GM23338 (cell line): ENCODE measurements at regions not wholly inside any gene's neighbourhood (a gene's known extent, or its start where the extent isn't known, plus 50 kb on each side); places are given as distances from the start of the nearest gene placed in this dataset.

Experiments used
- ATAC-seq: fragments of 200-7000 bp; cut with Tn5 transposase; 3 replicates; pipeline ENCODE4 v1.9.1; 2020
- DNase-seq: peaks from one replicate; pipeline ENCODE4 v3.0.0-alpha.2; 2015; ENCODE audit warnings: low spot score
- H2AFZ ChIP-seq: fragments of 200-600 bp; sonication (generic); 2 replicates; pipeline ENCODE4 v1.8.0; 2016; ENCODE audit warnings: antibody characterized with exemption, mild to moderate bottlenecking, moderate library complexity
- H3F3A ChIP-seq: fragments of 200-600 bp; sonication (generic); replicated peaks from 2 replicates; pipeline ENCODE4 v1.8.0; 2017; ENCODE audit warnings: antibody characterized with exemption, mixed run types, low read depth
- H3K27ac ChIP-seq: fragments of 200-600 bp; sonication (generic); 2 replicates; pipeline ENCODE4 v1.6.1; 2016; ENCODE audit warnings: low read depth
- H3K27me3 ChIP-seq: fragments of 200-600 bp; sonication (generic); 2 replicates; pipeline ENCODE4 v1.8.0; 2016; ENCODE audit warnings: mild to moderate bottlenecking, mixed run types, moderate library complexity; ENCODE audit not compliant: insufficient read depth
- H3K36me3 ChIP-seq: fragments of 200-600 bp; sonication (generic); 2 replicates; pipeline ENCODE4 v1.8.0; 2016; ENCODE audit warnings: mild to moderate bottlenecking; ENCODE audit not compliant: insufficient read depth
- H3K4me1 ChIP-seq: fragments of 200-600 bp; sonication (generic); 2 replicates; pipeline ENCODE4 v1.8.0; 2016; ENCODE audit warnings: mild to moderate bottlenecking, moderate library complexity; ENCODE audit not compliant: insufficient read depth
- H3K4me2 ChIP-seq: fragments of 200-600 bp; sonication (generic); 2 replicates; pipeline ENCODE4 v1.7.1; 2017; ENCODE audit warnings: mixed run types
- H3K4me3 ChIP-seq: fragments of 200-600 bp; sonication (generic); 2 replicates; pipeline ENCODE4 v1.6.1; 2016; ENCODE audit warnings: mixed run types
- H3K79me2 ChIP-seq: fragments of 200-600 bp; sonication (generic); replicated peaks from 2 replicates; pipeline ENCODE4 v1.8.0; 2017; ENCODE audit warnings: mild to moderate bottlenecking; ENCODE audit not compliant: insufficient read depth
- H3K9me2 ChIP-seq: fragments of 200-600 bp; sonication (generic); 2 replicates; pipeline ENCODE4 v1.8.0; 2017; ENCODE audit not compliant: insufficient read depth
- H4K20me1 ChIP-seq: fragments of 200-600 bp; sonication (generic); replicated peaks from 2 replicates; pipeline ENCODE4 v1.8.0; 2017; ENCODE audit warnings: mild to moderate bottlenecking; ENCODE audit not compliant: insufficient read depth
- H3K27ac Mint-ChIP-seq: 2 replicates; pipeline ENCODE4 v1.8.0; 2020; ENCODE audit warnings: inconsistent platforms, mild to moderate bottlenecking, moderate library complexity, mixed read lengths
- H3K27me3 Mint-ChIP-seq: 3 replicates; pipeline ENCODE4 v1.8.0; 2022; ENCODE audit warnings: low read depth, mild to moderate bottlenecking, moderate library complexity, mixed read lengths, inconsistent platforms; ENCODE audit not compliant: insufficient read depth, poor library complexity
- H3K36me3 Mint-ChIP-seq: 3 replicates; pipeline ENCODE4 v1.8.0; 2021; ENCODE audit warnings: low read depth, mild to moderate bottlenecking, inconsistent platforms, moderate library complexity, mixed read lengths
- H3K4me1 Mint-ChIP-seq: 3 replicates; pipeline ENCODE4 v1.8.0; 2020; ENCODE audit warnings: mild to moderate bottlenecking, inconsistent platforms, mixed read lengths
- H3K4me3 Mint-ChIP-seq: 3 replicates; pipeline ENCODE4 v1.8.0; 2021; ENCODE audit warnings: moderate library complexity, mild to moderate bottlenecking, inconsistent platforms, mixed read lengths
- H3K9me3 Mint-ChIP-seq: 3 replicates; pipeline ENCODE4 v1.8.0; 2020; ENCODE audit warnings: moderate library complexity, mild to moderate bottlenecking, inconsistent platforms, mixed read lengths
- CREB1 ChIP-seq: fragments of 250-450 bp; sonication (Bioruptor Pico); IDR thresholded peaks from 2 replicates; pipeline ENCODE4 v1.5.0; 2020; ENCODE audit warnings: low read depth, mild to moderate bottlenecking, moderate library complexity
- EZH2 ChIP-seq: fragments of 200-600 bp; sonication (generic); IDR thresholded peaks from one replicate; pipeline ENCODE4 v1.8.0; 2017; ENCODE audit warnings: antibody characterized with exemption, mild to moderate bottlenecking, low read depth; ENCODE audit not compliant: unreplicated experiment
- EZH2phosphoT487 ChIP-seq: fragments of 200-600 bp; sonication (generic); IDR thresholded peaks from one replicate; pipeline ENCODE4 v1.8.1; 2018; ENCODE audit warnings: antibody characterized with exemption; ENCODE audit not compliant: unreplicated experiment
- JUNB ChIP-seq: IDR thresholded peaks from one replicate; pipeline ENCODE4 v1.6.1; 2016; ENCODE audit warnings: antibody characterized with exemption; ENCODE audit not compliant: unreplicated experiment
- NANOG ChIP-seq: IDR thresholded peaks from 2 replicates; pipeline ENCODE4 v1.6.1; 2016; ENCODE audit warnings: antibody characterized with exemption, borderline replicate concordance
- POLR2AphosphoS5 ChIP-seq: IDR thresholded peaks from 2 replicates; pipeline ENCODE4 v1.6.1; 2016; ENCODE audit warnings: antibody characterized with exemption, low read depth
- STAT1 ChIP-seq: IDR thresholded peaks from one replicate; pipeline ENCODE4 v1.6.1; 2016; ENCODE audit warnings: antibody characterized with exemption; ENCODE audit not compliant: unreplicated experiment
- ZNF114 ChIP-seq: fragments of 250-450 bp; sonication (Bioruptor Pico); IDR thresholded peaks from 2 replicates; pipeline ENCODE4 v1.5.0; 2020; ENCODE audit warnings: mild to moderate bottlenecking, moderate library complexity
- ZNF331 ChIP-seq: fragments of 250-450 bp; sonication (Bioruptor Pico); IDR thresholded peaks from 2 replicates; pipeline ENCODE4 v1.5.0; 2020; ENCODE audit warnings: low read depth, mild to moderate bottlenecking, moderate library complexity
- TF ChIP-seq, protein P1 (sequence below): fragments of 250-450 bp; sonication (Bioruptor Pico); IDR thresholded peaks from 2 replicates; pipeline ENCODE4 v1.5.0; 2020; ENCODE audit warnings: mild to moderate bottlenecking, moderate library complexity
- TF ChIP-seq, protein P2 (sequence below): IDR thresholded peaks from 2 replicates; pipeline ENCODE4 v1.6.1; 2016; ENCODE audit warnings: antibody characterized with exemption
- TF ChIP-seq, protein P3 (sequence below), 2 experiments: fragments of 200-600 bp in 1 of 2; sonication (generic) in 1 of 2; conservative IDR thresholded peaks; 2 replicates each; pipeline versions ENCODE4 v1.5.1 to v1.6.1; 2016 to 2017; ENCODE audit warnings: antibody characterized with exemption in 2 of 2, low read depth in 2 of 2, mild to moderate bottlenecking in 2 of 2, moderate library complexity in 1 of 2
- TF ChIP-seq, protein P4 (sequence below): IDR thresholded peaks from one replicate; pipeline ENCODE4 v1.6.1; 2018; ENCODE audit warnings: antibody characterized with exemption; ENCODE audit not compliant: unreplicated experiment

DNA sequence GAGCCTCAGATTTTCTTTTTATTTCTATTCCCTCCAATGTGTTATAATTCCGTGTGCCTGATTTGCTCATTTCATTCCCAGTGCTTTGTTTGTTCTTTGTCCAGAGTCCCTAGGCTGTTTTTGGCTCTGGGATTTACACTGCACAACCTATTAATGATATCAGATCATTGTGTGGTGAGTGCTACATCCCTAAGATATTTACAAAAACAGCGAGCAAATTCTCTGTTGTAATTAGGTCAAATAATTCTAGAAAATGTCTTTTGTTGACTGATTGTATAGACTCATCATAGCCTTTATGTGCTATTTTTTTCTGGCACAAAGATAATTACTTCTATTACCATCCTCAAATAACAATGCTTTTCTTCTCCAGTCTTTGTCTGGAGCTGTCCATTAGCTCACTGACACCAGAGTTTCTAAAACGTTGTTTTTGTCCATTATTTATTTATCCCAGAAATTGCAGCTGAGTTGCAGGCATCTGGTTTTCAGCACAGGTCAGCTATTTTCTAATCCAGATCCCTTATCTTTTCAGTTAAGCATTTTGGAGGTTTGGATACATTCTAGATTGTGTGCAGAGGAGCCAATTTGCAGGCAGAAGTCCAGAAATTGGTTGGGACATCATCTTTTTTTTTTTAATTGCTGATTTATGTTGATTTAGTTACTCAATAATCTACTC, 379.9 kb upstream of the DMAC1 start:
- H2AFZ ChIP-seq = no peak overlapping the region
- no peaks in the 10 kb centered on the region for H3K27me3 ChIP-seq
- H3K4me2 ChIP-seq = no peak overlapping the region
- Mint-ChIP-seq H3K27me3 (peaks cover 1% of the 10 kb centered on the region), H3K27ac (no peak overlapping the region), H3K36me3 (no peaks in the 10 kb centered on the region), H3K4me1 (no peaks in the 10 kb centered on the region), H3K4me3 (no peak overlapping the region), H3K9me3 (no peaks in the 10 kb centered on the region)
- H3K79me2 ChIP-seq = no peaks in the 10 kb centered on the region
- ATAC-seq (no peak), DNase-seq (no peak)
- TF ChIP-seq, protein P1, sequence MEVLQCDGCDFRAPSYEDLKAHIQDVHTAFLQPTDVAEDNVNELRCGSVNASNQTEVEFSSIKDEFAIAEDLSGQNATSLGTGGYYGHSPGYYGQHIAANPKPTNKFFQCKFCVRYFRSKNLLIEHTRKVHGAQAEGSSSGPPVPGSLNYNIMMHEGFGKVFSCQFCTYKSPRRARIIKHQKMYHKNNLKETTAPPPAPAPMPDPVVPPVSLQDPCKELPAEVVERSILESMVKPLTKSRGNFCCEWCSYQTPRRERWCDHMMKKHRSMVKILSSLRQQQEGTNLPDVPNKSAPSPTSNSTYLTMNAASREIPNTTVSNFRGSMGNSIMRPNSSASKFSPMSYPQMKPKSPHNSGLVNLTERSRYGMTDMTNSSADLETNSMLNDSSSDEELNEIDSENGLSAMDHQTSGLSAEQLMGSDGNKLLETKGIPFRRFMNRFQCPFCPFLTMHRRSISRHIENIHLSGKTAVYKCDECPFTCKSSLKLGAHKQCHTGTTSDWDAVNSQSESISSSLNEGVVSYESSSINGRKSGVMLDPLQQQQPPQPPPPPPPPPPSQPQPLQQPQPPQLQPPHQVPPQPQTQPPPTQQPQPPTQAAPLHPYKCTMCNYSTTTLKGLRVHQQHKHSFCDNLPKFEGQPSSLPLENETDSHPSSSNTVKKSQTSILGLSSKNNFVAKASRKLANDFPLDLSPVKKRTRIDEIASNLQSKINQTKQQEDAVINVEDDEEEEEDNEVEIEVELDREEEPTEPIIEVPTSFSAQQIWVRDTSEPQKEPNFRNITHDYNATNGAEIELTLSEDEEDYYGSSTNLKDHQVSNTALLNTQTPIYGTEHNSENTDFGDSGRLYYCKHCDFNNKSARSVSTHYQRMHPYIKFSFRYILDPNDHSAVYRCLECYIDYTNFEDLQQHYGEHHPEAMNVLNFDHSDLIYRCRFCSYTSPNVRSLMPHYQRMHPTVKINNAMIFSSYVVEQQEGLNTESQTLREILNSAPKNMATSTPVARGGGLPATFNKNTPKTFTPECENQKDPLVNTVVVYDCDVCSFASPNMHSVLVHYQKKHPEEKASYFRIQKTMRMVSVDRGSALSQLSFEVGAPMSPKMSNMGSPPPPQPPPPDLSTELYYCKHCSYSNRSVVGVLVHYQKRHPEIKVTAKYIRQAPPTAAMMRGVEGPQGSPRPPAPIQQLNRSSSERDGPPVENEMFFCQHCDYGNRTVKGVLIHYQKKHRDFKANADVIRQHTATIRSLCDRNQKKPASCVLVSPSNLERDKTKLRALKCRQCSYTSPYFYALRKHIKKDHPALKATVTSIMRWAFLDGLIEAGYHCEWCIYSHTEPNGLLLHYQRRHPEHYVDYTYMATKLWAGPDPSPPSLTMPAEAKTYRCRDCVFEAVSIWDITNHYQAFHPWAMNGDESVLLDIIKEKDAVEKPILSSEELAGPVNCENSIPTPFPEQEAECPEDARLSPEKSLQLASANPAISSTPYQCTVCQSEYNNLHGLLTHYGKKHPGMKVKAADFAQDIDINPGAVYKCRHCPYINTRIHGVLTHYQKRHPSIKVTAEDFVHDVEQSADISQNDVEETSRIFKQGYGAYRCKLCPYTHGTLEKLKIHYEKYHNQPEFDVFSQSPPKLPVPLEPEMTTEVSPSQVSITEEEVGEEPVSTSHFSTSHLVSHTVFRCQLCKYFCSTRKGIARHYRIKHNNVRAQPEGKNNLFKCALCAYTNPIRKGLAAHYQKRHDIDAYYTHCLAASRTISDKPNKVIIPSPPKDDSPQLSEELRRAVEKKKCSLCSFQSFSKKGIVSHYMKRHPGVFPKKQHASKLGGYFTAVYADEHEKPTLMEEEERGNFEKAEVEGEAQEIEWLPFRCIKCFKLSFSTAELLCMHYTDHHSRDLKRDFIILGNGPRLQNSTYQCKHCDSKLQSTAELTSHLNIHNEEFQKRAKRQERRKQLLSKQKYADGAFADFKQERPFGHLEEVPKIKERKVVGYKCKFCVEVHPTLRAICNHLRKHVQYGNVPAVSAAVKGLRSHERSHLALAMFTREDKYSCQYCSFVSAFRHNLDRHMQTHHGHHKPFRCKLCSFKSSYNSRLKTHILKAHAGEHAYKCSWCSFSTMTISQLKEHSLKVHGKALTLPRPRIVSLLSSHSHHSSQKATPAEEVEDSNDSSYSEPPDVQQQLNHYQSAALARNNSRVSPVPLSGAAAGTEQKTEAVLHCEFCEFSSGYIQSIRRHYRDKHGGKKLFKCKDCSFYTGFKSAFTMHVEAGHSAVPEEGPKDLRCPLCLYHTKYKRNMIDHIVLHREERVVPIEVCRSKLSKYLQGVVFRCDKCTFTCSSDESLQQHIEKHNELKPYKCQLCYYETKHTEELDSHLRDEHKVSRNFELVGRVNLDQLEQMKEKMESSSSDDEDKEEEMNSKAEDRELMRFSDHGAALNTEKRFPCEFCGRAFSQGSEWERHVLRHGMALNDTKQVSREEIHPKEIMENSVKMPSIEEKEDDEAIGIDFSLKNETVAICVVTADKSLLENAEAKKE (CRISPR knock-in tag) = no peak
- TF ChIP-seq EZH2 = no peak
- TF ChIP-seq, protein P2, sequence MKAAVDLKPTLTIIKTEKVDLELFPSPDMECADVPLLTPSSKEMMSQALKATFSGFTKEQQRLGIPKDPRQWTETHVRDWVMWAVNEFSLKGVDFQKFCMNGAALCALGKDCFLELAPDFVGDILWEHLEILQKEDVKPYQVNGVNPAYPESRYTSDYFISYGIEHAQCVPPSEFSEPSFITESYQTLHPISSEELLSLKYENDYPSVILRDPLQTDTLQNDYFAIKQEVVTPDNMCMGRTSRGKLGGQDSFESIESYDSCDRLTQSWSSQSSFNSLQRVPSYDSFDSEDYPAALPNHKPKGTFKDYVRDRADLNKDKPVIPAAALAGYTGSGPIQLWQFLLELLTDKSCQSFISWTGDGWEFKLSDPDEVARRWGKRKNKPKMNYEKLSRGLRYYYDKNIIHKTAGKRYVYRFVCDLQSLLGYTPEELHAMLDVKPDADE = no peak
- TF ChIP-seq, protein P3, sequence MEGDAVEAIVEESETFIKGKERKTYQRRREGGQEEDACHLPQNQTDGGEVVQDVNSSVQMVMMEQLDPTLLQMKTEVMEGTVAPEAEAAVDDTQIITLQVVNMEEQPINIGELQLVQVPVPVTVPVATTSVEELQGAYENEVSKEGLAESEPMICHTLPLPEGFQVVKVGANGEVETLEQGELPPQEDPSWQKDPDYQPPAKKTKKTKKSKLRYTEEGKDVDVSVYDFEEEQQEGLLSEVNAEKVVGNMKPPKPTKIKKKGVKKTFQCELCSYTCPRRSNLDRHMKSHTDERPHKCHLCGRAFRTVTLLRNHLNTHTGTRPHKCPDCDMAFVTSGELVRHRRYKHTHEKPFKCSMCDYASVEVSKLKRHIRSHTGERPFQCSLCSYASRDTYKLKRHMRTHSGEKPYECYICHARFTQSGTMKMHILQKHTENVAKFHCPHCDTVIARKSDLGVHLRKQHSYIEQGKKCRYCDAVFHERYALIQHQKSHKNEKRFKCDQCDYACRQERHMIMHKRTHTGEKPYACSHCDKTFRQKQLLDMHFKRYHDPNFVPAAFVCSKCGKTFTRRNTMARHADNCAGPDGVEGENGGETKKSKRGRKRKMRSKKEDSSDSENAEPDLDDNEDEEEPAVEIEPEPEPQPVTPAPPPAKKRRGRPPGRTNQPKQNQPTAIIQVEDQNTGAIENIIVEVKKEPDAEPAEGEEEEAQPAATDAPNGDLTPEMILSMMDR (conservative IDR thresholded peaks at IDR 0.05; ENCODE audit: low read depth in 2 of 2) = no peak
- no peak for TF ChIP-seq ZNF331 (CRISPR knock-in tag)
- TF ChIP-seq, protein P4, sequence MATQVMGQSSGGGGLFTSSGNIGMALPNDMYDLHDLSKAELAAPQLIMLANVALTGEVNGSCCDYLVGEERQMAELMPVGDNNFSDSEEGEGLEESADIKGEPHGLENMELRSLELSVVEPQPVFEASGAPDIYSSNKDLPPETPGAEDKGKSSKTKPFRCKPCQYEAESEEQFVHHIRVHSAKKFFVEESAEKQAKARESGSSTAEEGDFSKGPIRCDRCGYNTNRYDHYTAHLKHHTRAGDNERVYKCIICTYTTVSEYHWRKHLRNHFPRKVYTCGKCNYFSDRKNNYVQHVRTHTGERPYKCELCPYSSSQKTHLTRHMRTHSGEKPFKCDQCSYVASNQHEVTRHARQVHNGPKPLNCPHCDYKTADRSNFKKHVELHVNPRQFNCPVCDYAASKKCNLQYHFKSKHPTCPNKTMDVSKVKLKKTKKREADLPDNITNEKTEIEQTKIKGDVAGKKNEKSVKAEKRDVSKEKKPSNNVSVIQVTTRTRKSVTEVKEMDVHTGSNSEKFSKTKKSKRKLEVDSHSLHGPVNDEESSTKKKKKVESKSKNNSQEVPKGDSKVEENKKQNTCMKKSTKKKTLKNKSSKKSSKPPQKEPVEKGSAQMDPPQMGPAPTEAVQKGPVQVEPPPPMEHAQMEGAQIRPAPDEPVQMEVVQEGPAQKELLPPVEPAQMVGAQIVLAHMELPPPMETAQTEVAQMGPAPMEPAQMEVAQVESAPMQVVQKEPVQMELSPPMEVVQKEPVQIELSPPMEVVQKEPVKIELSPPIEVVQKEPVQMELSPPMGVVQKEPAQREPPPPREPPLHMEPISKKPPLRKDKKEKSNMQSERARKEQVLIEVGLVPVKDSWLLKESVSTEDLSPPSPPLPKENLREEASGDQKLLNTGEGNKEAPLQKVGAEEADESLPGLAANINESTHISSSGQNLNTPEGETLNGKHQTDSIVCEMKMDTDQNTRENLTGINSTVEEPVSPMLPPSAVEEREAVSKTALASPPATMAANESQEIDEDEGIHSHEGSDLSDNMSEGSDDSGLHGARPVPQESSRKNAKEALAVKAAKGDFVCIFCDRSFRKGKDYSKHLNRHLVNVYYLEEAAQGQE = no peak
- TF ChIP-seq ZNF114 (CRISPR knock-in tag) = no peak
- TF ChIP-seq POLR2AphosphoS5 = no peak
- no peak for TF ChIP-seq EZH2phosphoT487
- no peak for TF ChIP-seq NANOG
- no peak for TF ChIP-seq STAT1
- TF ChIP-seq JUNB = no peak
- TF ChIP-seq CREB1 (CRISPR knock-in tag) = no peak
- H3F3A ChIP-seq = no peaks in the 10 kb centered on the region
- H3K9me2 ChIP-seq = 0 out of 2 replicates have a peak, but pooled peaks cover 7% of the 10 kb centered on the region
- H3K4me1 ChIP-seq = no peaks in the 10 kb centered on the region
- H4K20me1 ChIP-seq = no peaks in the 10 kb centered on the region
- H3K36me3 ChIP-seq = no peaks in the 10 kb centered on the region
- H3K4me3 ChIP-seq = no peak overlapping the region
- H3K27ac ChIP-seq = no peak overlapping the region
